Epithelial cell of proximal tubule (primary cell): ENCODE measurements at regions not wholly inside any gene's neighbourhood (a gene's known extent, or its start where the extent isn't known, plus 50 kb on each side); places are given as distances from the start of the nearest gene placed in this dataset.

Experiments
- DNase-seq: peaks from one replicate; pipeline ENCODE4 v3.0.0-alpha.2; 2011; ENCODE audit warnings: low read depth
- H3K4me3 ChIP-seq: 2 replicates; pipeline ENCODE4 v1.5.1; 2011; ENCODE audit warnings: low read depth, mild to moderate bottlenecking, low read length
- CTCF ChIP-seq: conservative IDR thresholded peaks from 2 replicates; pipeline ENCODE4 v1.5.1; 2012; ENCODE audit warnings: low read depth, mild to moderate bottlenecking, low read length

DNA sequence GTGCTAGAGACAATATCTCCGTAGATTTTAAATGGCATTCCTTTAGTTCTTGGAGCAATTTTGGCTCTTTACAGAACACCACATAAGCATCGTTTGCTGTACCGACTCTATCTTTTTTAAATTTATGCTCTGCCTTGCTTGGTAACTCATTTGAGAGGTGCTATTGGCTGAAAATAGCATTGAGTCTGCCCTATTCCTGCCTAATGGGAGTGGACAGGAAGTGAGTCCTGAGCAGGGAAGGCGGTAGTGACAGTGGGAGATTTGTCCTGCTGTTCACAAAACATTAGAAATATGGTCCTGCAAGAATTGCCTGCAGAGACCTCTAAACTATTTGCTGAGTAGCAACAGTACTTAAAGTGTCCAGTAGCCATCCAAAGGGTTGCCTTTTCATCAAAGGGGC, 115.2 kb upstream of the IFNE start:
- no peak for DNase-seq
- no peak overlapping the region for H3K4me3 ChIP-seq
- no peak for TF ChIP-seq CTCF

DNA sequence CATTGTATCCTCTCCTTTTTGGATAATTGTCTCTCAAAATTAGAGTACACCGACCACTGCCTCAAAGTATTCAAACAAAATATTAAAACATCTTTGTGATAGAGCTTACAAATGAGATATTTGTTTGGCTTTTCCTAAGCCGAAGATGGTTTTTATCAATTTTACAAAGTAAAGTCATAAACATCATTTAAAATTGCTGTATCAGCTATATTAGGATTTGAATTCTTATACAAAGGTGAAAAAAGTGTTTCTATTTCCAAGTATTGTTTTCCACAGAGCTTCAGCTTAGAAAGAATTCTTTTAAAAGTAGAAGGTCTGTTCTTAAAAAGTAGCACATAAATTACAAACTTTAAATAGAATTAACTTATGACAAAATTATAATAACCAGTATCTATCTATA, 116.6 kb upstream of the IFNE start:
- no peak for TF ChIP-seq CTCF
- DNase-seq = no peak
- no peak overlapping the region for H3K4me3 ChIP-seq

- no peak for TF ChIP-seq CTCF
- H3K4me3 ChIP-seq = no peak overlapping the region
- DNase-seq = no peak
These were observed 123.4 kb upstream of the IFNE start for GRCh38 chr9:21605489-21605931.

DNA sequence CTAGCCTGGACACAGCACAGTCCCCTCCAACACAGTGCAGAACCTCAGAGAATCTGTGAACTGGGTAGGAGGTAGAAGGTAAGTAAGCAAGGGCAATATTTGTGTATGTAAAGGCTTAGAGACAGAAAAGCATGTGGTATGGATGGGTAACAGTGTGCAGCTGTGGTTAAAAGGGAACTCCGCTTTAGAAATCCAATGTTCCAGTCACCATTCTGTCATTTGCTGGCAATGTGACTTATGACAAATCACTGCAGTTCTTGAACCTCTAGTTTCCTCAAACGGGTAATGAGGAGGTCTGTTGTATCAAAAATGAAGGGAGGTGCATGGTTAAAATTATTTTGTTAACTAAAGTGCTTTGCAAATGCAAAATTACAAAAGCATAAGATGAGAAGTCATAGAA, 125.5 kb upstream of the IFNE start:
- H3K4me3 ChIP-seq = no peak overlapping the region
- no peak for TF ChIP-seq CTCF
- no peak for DNase-seq

GRCh38 chr9:21608200-21608599, 126.1 kb upstream of the IFNE start:
- no peak for TF ChIP-seq CTCF
- H3K4me3 ChIP-seq = no peak overlapping the region
- DNase-seq = no peak

GRCh38 chr9:21609506-21609905, 127.4 kb upstream of the IFNE start:
- no peak for TF ChIP-seq CTCF
- no peak for DNase-seq
- H3K4me3 ChIP-seq = no peak overlapping the region

GRCh38 chr9:21611891-21612290, 129.8 kb upstream of the IFNE start:
- DNase-seq = no peak
- no peak overlapping the region for H3K4me3 ChIP-seq
- no peak for TF ChIP-seq CTCF
